HEK293T (cell line): ENCODE measurements at regions not wholly inside any gene's neighbourhood (a gene's known extent, or its start where the extent isn't known, plus 50 kb on each side); places are given as distances from the start of the nearest gene placed in this dataset.

Source experiments
- ARNT ChIP-seq: fragments of 450-650 bp; IDR thresholded peaks from 2 replicates; pipeline ENCODE4 v1.6.1; 2017; ENCODE audit warnings: mild to moderate bottlenecking
- ELF4 ChIP-seq: fragments of 450-650 bp; IDR thresholded peaks from 2 replicates; pipeline ENCODE4 v1.6.1; 2017; ENCODE audit warnings: antibody characterized with exemption
- FOXA1 ChIP-seq: fragments of 450-650 bp; IDR thresholded peaks from 2 replicates; pipeline ENCODE4 v1.6.1; 2016; ENCODE audit warnings: mild to moderate bottlenecking
- FOXK2 ChIP-seq: fragments of 450-650 bp; IDR thresholded peaks from 2 replicates; pipeline ENCODE4 v1.6.1; 2016; ENCODE audit warnings: mild to moderate bottlenecking
- FOXM1 ChIP-seq: fragments of 450-650 bp; IDR thresholded peaks from 2 replicates; pipeline ENCODE4 v1.6.1; 2017; ENCODE audit warnings: mild to moderate bottlenecking, borderline replicate concordance
- HDGF ChIP-seq: fragments of 450-650 bp; IDR thresholded peaks from 2 replicates; pipeline ENCODE4 v1.6.1; 2017; ENCODE audit warnings: antibody characterized with exemption, borderline replicate concordance
- SP1 ChIP-seq: fragments of 450-650 bp; IDR thresholded peaks from 2 replicates; pipeline ENCODE4 v1.6.1; 2017
- SUZ12 ChIP-seq: fragments of 450-650 bp; IDR thresholded peaks from 2 replicates; pipeline ENCODE4 v1.6.1; 2016; ENCODE audit warnings: mild to moderate bottlenecking
- TARDBP ChIP-seq: fragments of 450-650 bp; IDR thresholded peaks from 2 replicates; pipeline ENCODE4 v1.6.1; 2016
- ZNF384 ChIP-seq: fragments of 450-650 bp; IDR thresholded peaks from 2 replicates; pipeline ENCODE4 v1.6.1; 2016
- TF ChIP-seq, protein P1 (sequence below): fragments of 450-650 bp; IDR thresholded peaks from 2 replicates; pipeline ENCODE4 v1.6.1; 2016

DNA sequence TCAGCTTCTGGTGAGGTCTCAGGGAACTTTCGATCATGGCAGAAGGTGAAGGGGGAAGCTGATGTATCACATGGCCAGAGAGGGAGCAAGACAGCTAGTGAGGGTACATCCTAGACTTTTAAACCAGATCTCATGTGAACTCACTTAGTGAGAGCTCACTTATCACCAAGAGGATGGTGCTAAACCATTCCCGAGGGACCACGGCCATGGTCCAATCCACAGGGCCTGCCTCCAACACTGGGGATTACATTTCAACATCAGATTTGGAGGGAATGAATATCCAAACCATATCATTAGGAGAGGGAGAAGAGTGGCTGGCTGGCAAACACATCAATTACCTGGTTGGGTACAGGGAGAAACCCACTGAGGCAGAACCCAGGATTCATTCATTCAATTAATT lies 75.7 kb upstream of the HAAO start:
- TF ChIP-seq SUZ12: no peak
- TF ChIP-seq TARDBP: no peak
- no peak for TF ChIP-seq FOXM1
- no peak for TF ChIP-seq FOXK2
- TF ChIP-seq, protein P1, sequence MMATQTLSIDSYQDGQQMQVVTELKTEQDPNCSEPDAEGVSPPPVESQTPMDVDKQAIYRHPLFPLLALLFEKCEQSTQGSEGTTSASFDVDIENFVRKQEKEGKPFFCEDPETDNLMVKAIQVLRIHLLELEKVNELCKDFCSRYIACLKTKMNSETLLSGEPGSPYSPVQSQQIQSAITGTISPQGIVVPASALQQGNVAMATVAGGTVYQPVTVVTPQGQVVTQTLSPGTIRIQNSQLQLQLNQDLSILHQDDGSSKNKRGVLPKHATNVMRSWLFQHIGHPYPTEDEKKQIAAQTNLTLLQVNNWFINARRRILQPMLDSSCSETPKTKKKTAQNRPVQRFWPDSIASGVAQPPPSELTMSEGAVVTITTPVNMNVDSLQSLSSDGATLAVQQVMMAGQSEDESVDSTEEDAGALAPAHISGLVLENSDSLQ: no peak
- no peak for TF ChIP-seq SP1
- TF ChIP-seq ZNF384: no peak
- no peak for TF ChIP-seq HDGF
- TF ChIP-seq FOXA1: no peak
- TF ChIP-seq ARNT: no peak
- no peak for TF ChIP-seq ELF4
